IPS-15b (cell line): ENCODE measurements at regions not wholly inside any gene's neighbourhood (a gene's known extent, or its start where the extent isn't known, plus 50 kb on each side); places are given as distances from the start of the nearest gene placed in this dataset.
A peak's percentile ranks its signal among the peaks of the same experiment; 100 is the strongest.
"Not testable (repeated sequence)": the region's sequence is repeated elsewhere in the genome, so short reads cannot be mapped to it uniquely, and the experiment has no call there.

ENCODE experiments used
- H3K27me3 ChIP-seq: one replicate; pipeline ENCODE4 v1.6.1; 2013; ENCODE audit warnings: low read length; ENCODE audit not compliant: control insufficient read depth, insufficient read depth
- H3K36me3 ChIP-seq: one replicate; pipeline ENCODE4 v1.6.1; 2013; ENCODE audit warnings: low read length; ENCODE audit not compliant: control insufficient read depth, insufficient read depth
- H3K4me1 ChIP-seq: one replicate; pipeline ENCODE4 v1.6.1; 2013; ENCODE audit warnings: mild to moderate bottlenecking, low read length; ENCODE audit not compliant: control insufficient read depth, insufficient read depth
- H3K4me3 ChIP-seq: one replicate; pipeline ENCODE4 v1.5.1; 2013; ENCODE audit warnings: low read depth, low read length
- H3K9ac ChIP-seq: one replicate; pipeline ENCODE4 v1.6.1; 2013; ENCODE audit warnings: low read depth, mild to moderate bottlenecking, low read length
- H3K9me3 ChIP-seq: one replicate; pipeline ENCODE4 v1.6.1; 2013; ENCODE audit warnings: mild to moderate bottlenecking, low read length; ENCODE audit not compliant: control insufficient read depth, insufficient read depth

DNA sequence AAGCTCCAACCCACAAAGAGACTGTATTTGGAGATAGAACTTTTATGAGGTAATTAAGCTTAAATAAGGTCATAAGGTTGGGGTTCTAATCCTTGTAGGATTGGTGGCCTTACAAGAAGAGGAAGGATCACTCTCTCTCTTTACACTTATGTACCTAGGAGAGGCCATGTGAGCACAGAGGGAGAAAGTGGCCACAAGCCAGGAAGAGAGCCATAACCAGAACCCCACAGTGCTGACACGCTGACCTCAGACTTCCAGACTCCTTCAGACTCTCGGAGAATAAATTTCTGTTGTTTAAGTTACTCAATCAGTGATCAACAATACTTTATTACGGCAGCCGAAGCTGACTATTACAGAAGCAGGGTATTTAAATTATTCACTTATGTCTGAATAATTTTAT lies 430.5 kb upstream of the EPHA7 start:
- Histone ChIP-seq H3K4me3 (no peak overlapping the region), H3K9me3 (no peaks in the 10 kb centered on the region), H3K27me3 (no peaks in the 10 kb centered on the region), H3K4me1 (peaks cover 11% of the 10 kb centered on the region), H3K36me3 (no peaks in the 10 kb centered on the region), H3K9ac (no peak overlapping the region)

DNA sequence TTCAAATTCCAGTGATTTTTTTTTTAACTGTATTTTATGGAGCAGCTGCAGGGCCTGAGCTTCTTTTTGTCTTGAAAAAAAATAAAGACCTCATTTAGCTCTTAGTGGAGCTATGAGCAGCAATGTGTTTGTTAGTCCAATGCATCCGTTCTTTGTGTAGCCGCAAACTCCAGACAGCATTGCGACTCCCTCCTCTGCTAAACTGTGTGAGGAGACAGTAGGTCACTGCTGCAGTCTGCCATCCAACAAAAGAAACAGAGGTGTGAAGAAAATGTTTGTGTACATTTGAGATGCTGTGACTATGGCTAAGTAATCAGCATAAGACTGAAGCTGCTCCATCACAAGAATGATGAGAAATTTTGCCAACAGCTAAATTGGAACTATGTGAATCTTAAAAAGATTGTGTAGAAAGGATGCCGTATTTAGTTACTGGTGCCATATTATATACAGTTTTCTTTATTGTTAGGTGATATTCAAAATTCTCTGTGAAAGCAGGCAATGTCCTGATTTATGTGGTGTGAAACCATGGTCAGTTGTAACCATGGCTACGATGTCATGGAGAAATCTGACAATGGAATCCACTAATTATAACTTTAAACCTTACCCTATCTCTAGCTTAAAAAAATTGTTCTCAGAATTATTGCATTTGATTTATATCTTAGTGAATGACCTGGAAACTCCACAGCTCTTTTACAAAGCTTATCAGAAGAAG lies 428.8 kb upstream of the EPHA7 start:
- no peaks in the 10 kb centered on the region for H3K36me3 ChIP-seq
- H3K27me3 ChIP-seq, result no peaks in the 10 kb centered on the region
- H3K4me3 ChIP-seq, result no peak overlapping the region
- H3K4me1 ChIP-seq, result peaks cover 11% of the 10 kb centered on the region
- no peaks in the 10 kb centered on the region for H3K9me3 ChIP-seq
- no peak overlapping the region for H3K9ac ChIP-seq

- H3K9me3 ChIP-seq, result no peaks in the 10 kb centered on the region
Observed at GRCh38 chr6:93842178-93842577, 422.8 kb upstream of the EPHA7 start.

GRCh38 chr6:93835451-93836145 lies 416.2 kb upstream of the EPHA7 start:
- Histone ChIP-seq H3K9ac (peak overlapping the region; percentile 80), H3K4me3 (peak overlapping the region; percentile 32)
- not testable (repeated sequence) for H3K36me3 ChIP-seq, H3K4me1 ChIP-seq, H3K27me3 ChIP-seq, H3K9me3 ChIP-seq

More at GRCh38 chr6:93842178-93842577, 422.8 kb upstream of the EPHA7 start:
- Histone ChIP-seq H3K4me3 (no peak overlapping the region), H3K9ac (no peak overlapping the region), H3K4me1 (peaks cover 5% of the 10 kb centered on the region), H3K36me3 (no peaks in the 10 kb centered on the region), H3K27me3 (no peaks in the 10 kb centered on the region)

- Histone ChIP-seq H3K4me3 (peak overlapping the region; percentile 65), H3K9ac (peak overlapping the region; percentile 77)
- H3K9me3 ChIP-seq, H3K4me1 ChIP-seq, H3K27me3 ChIP-seq, H3K36me3 ChIP-seq: not testable (repeated sequence)
Observed at GRCh38 chr6:93835026-93835425, 415.7 kb upstream of the EPHA7 start.

DNA sequence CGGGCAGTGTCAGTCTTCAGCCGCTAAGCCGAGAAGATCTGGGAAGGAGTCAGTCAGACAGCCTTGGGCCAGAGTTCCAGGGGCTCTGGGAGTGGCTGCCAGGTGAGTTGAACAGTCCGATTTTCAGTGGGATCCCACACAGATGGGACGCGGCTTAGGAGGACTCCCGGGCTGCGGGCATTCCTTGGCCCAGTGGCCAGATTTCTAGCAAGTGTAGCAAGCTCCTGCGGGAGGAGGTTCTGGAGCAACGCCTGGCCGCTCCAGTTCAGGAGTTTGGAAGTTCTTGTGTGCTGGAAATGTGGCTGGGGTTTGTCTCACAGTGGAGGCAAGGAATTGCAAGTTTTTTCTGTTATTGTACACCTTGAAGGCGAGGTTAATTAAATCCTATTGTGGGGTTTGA lies 414.0 kb upstream of the EPHA7 start:
- Histone ChIP-seq H3K4me3 (peak overlapping the region; percentile 32), H3K9ac (peak overlapping the region; percentile 60)
- H3K36me3 ChIP-seq, H3K4me1 ChIP-seq, H3K9me3 ChIP-seq, H3K27me3 ChIP-seq: not testable (repeated sequence)

- not testable (repeated sequence) for H3K27me3 ChIP-seq, H3K9ac ChIP-seq, H3K36me3 ChIP-seq, H3K4me3 ChIP-seq, H3K9me3 ChIP-seq, H3K4me1 ChIP-seq
Observed at GRCh38 chr6:93829757-93830156, 410.4 kb upstream of the EPHA7 start.

GRCh38 chr6:93829009-93829408 lies 409.6 kb upstream of the EPHA7 start:
- Histone ChIP-seq H3K9me3 (no peaks in the 10 kb centered on the region), H3K27me3 (no peaks in the 10 kb centered on the region), H3K4me1 (peaks cover 2% of the 10 kb centered on the region), H3K36me3 (no peaks in the 10 kb centered on the region), H3K9ac (no peak overlapping the region), H3K4me3 (no peak overlapping the region)

DNA sequence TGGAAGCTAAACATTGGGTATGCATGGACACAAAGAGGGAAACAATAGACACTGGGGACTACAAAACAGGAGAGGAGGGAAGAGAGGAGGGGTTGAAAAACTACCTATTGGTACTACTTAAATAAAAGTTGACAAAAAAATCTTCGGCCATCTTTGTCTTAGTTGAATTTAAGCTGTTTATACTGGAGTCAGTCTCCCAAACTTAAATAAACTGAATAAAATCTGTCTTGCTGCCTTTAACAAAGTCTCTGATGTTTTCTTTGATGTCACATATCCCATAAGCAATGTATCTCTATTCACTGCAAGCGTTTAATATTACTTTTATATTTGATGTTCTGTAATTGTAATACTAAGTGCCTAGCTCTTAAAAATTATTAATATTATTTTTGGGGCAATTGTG lies 409.2 kb upstream of the EPHA7 start:
- no peak overlapping the region for H3K9ac ChIP-seq

GRCh38 chr6:93827728-93828127 lies 408.4 kb upstream of the EPHA7 start:
- Histone ChIP-seq H3K36me3 (no peaks in the 10 kb centered on the region), H3K4me3 (no peak overlapping the region), H3K27me3 (no peaks in the 10 kb centered on the region), H3K4me1 (peaks cover 2% of the 10 kb centered on the region), H3K9ac (no peak overlapping the region), H3K9me3 (no peaks in the 10 kb centered on the region)

More for the DNA sequence above, 409.2 kb upstream of the EPHA7 start:
- Histone ChIP-seq H3K27me3 (no peaks in the 10 kb centered on the region), H3K4me3 (no peak overlapping the region), H3K9me3 (no peaks in the 10 kb centered on the region), H3K36me3 (no peaks in the 10 kb centered on the region), H3K4me1 (peaks cover 2% of the 10 kb centered on the region)

DNA sequence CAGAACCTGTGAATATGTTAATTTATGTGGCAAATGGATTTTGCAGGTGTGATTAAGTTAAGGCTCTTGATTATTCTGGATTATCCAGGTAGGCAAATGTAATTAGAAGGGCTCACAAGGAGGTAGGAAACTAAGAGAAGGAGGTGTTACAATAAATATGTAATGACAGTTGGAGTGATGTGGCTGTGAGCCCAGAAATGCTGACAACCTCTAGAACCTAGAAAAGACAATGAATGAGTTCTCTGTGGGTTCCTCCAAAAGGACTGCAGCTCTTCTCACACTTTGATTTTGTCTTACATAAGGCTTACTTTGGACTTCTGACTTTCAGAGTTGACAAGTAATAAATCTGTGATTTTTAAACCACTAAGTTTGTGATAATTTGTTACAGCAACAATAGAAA lies 406.6 kb upstream of the EPHA7 start:
- Histone ChIP-seq H3K4me1 (peaks cover 2% of the 10 kb centered on the region), H3K4me3 (no peak overlapping the region), H3K27me3 (no peaks in the 10 kb centered on the region), H3K36me3 (no peaks in the 10 kb centered on the region), H3K9ac (no peak overlapping the region), H3K9me3 (no peaks in the 10 kb centered on the region)

DNA sequence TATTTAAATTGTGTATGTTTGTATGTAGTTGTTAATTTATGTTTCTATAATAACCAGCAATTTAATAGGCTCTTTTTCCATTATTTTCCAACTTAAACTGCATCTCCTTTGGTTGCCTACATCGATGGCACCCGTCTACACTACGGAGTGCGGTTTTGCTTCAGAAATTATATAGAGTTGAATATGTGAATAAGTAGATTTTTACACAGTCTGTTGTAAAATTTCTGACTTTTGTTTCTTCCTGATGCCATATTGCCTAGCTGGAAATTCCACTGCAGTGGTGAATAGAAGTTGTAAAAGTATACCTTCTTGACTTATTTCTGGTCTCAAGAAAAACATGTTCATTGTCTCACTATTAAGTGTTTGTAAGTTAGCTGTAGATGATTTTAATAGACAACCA lies 404.1 kb upstream of the EPHA7 start:
- H3K9ac ChIP-seq, result no peak overlapping the region
- H3K4me3 ChIP-seq, result no peak overlapping the region
- no peaks in the 10 kb centered on the region for H3K4me1 ChIP-seq
- H3K27me3 ChIP-seq, result no peaks in the 10 kb centered on the region
- H3K9me3 ChIP-seq, result no peaks in the 10 kb centered on the region
- no peaks in the 10 kb centered on the region for H3K36me3 ChIP-seq
